IMR-90 (cell line): ENCODE measurements at regions not wholly inside any gene's neighbourhood (a gene's known extent, or its start where the extent isn't known, plus 50 kb on each side); places are given as distances from the start of the nearest gene placed in this dataset.

Source experiments
- ATAC-seq: fragments of 200-7000 bp; cut with Tn5 transposase; 2 replicates; pipeline ENCODE4 v1.9.1; 2020; ENCODE audit warnings: low read depth, mild to moderate bottlenecking, moderate library complexity
- BruUV-seq: library from RNA; stranded (reverse); fragments of 400-500 nt; replicated peaks from 2 replicates; lab custom pipeline; 2021; lab: Mats Ljungman, UMichigan
- CTCF ChIA-PET: fragments of 300-600 bp; formaldehyde crosslinking; extraction: SDS; loops from one replicate; lab custom pipeline; 2021; ENCODE audit warnings: antibody characterized with exemption; lab: Yijun Ruan, JAX
- POLR2A ChIA-PET: fragments of 300-600 bp; sonication (Branson Sonifier 250); formaldehyde crosslinking; loops from one replicate; lab custom pipeline; 2022; ENCODE audit warnings: antibody characterized with exemption; ENCODE audit not compliant: unreplicated experiment; lab: Charles Lee
- DNase-seq: peaks from one replicate; pipeline ENCODE4 v3.0.0; 2013
- H2AFZ ChIP-seq: replicated peaks from 2 replicates; pipeline ENCODE3; 2013; ENCODE audit warnings: low read length, mild to moderate bottlenecking; ENCODE audit not compliant: poor library complexity
- H2AK5ac ChIP-seq: 2 replicates; pipeline ENCODE4 v1.6.1; 2013; ENCODE audit warnings: low read depth, low read length, inconsistent platforms
- H2AK9ac ChIP-seq: replicated peaks from 2 replicates; pipeline ENCODE3; 2013; ENCODE audit warnings: mild to moderate bottlenecking, low read depth, low read length, moderate library complexity; ENCODE audit not compliant: poor library complexity
- H2BK120ac ChIP-seq: 2 replicates; pipeline ENCODE4 v1.6.1; 2013; ENCODE audit warnings: low read depth, low read length, inconsistent platforms
- H2BK15ac ChIP-seq: 3 replicates; pipeline ENCODE4 v1.6.1; 2013; ENCODE audit warnings: low read depth, low read length, inconsistent platforms
- H2BK20ac ChIP-seq: 2 replicates; pipeline ENCODE4 v1.6.1; 2013; ENCODE audit warnings: low read depth, mild to moderate bottlenecking, inconsistent platforms, low read length, moderate library complexity
- H2BK5ac ChIP-seq: 2 replicates; pipeline ENCODE4 v1.6.1; 2013; ENCODE audit warnings: mild to moderate bottlenecking, low read depth, low read length, inconsistent platforms; ENCODE audit not compliant: poor library complexity, severe bottlenecking
- H3K14ac ChIP-seq: replicated peaks from 2 replicates; pipeline ENCODE4 v1.6.1; 2013; ENCODE audit warnings: low read depth, low read length, inconsistent platforms
- H3K18ac ChIP-seq: 2 replicates; pipeline ENCODE4 v1.6.1; 2013; ENCODE audit warnings: low read depth, low read length, control low read depth
- H3K23ac ChIP-seq: 2 replicates; pipeline ENCODE4 v1.6.1; 2013; ENCODE audit warnings: low read depth, low read length, inconsistent platforms
- H3K27ac ChIP-seq: 2 replicates; pipeline ENCODE4 v1.5.1; 2013; ENCODE audit warnings: mild to moderate bottlenecking, control low read depth, low read length; ENCODE audit not compliant: insufficient read depth
- H3K27me3 ChIP-seq: 2 replicates; pipeline ENCODE4 v1.6.1; 2013; ENCODE audit warnings: low read length; ENCODE audit not compliant: control insufficient read depth, insufficient read depth
- H3K36me3 ChIP-seq: 2 replicates; pipeline ENCODE4 v1.6.1; 2013; ENCODE audit warnings: low read length, mixed read lengths; ENCODE audit not compliant: control insufficient read depth, insufficient read depth
- H3K4ac ChIP-seq: 2 replicates; pipeline ENCODE4 v1.6.1; 2013; ENCODE audit warnings: low read depth, low read length, inconsistent platforms
- H3K4me1 ChIP-seq: 2 replicates; pipeline ENCODE4 v1.6.1; 2013; ENCODE audit warnings: low read length, mixed read lengths; ENCODE audit not compliant: control insufficient read depth, insufficient read depth
- H3K4me2 ChIP-seq: 2 replicates; pipeline ENCODE4 v1.6.1; 2013; ENCODE audit warnings: low read depth, mild to moderate bottlenecking, control low read depth, low read length, moderate library complexity
- H3K4me3 ChIP-seq: 2 replicates; pipeline ENCODE4 v1.5.1; 2013; ENCODE audit warnings: low read depth, mild to moderate bottlenecking, control low read depth, low read length, moderate library complexity; ENCODE audit not compliant: insufficient read depth
- H3K56ac ChIP-seq: 2 replicates; pipeline ENCODE4 v1.6.1; 2013; ENCODE audit warnings: low read length, inconsistent platforms; ENCODE audit not compliant: insufficient read depth; ENCODE audit errors: extremely low read depth
- H3K79me1 ChIP-seq, 2 experiments: 2 replicates each; pipeline ENCODE4 v1.6.1; 2013; ENCODE audit warnings: low read length in 2 of 2, inconsistent platforms in 1 of 2, low read depth in 1 of 2
- H3K9ac ChIP-seq: 2 replicates; pipeline ENCODE4 v1.6.1; 2013; ENCODE audit warnings: low read depth, low read length, control low read depth
- H3K9me1 ChIP-seq: 2 replicates; pipeline ENCODE4 v1.6.1; 2013; ENCODE audit warnings: low read length, inconsistent platforms; ENCODE audit not compliant: insufficient read depth
- H3K9me3 ChIP-seq: 2 replicates; pipeline ENCODE4 v1.6.1; 2013; ENCODE audit warnings: low read length; ENCODE audit not compliant: control insufficient read depth, insufficient read depth
- H4K20me1 ChIP-seq: 2 replicates; pipeline ENCODE4 v1.6.1; 2013; ENCODE audit warnings: low read length, inconsistent platforms; ENCODE audit not compliant: insufficient read depth
- H4K5ac ChIP-seq: 2 replicates; pipeline ENCODE4 v1.6.1; 2013; ENCODE audit warnings: mild to moderate bottlenecking, low read depth, low read length, control low read depth
- H4K8ac ChIP-seq, 2 experiments: 2 replicates each; pipeline ENCODE4 v1.6.1; 2013; ENCODE audit warnings: low read depth in 2 of 2, low read length in 2 of 2, control low read depth in 1 of 2, inconsistent platforms in 1 of 2
- H4K91ac ChIP-seq: 2 replicates; pipeline ENCODE4 v1.6.1; 2013; ENCODE audit warnings: low read depth, low read length, inconsistent platforms; ENCODE audit not compliant: insufficient read depth
- BHLHE40 ChIP-seq: fragments of 150-350 bp; IDR thresholded peaks from 2 replicates; pipeline ENCODE4 v1.6.1; 2016; ENCODE audit warnings: mild to moderate bottlenecking, low read depth, low read length
- CEBPB ChIP-seq: IDR thresholded peaks from 2 replicates; pipeline ENCODE4 v1.6.1; 2012; ENCODE audit warnings: low read depth, low read length, improper control_type of control experiment
- CHD1 ChIP-seq: IDR thresholded peaks from 2 replicates; pipeline ENCODE4 v1.6.1; 2012; ENCODE audit warnings: low read depth, low read length, improper control_type of control experiment
- MAFK ChIP-seq: IDR thresholded peaks from 2 replicates; pipeline ENCODE4 v1.6.1; 2012; ENCODE audit warnings: low read depth, low read length, improper control_type of control experiment
- MAZ ChIP-seq: IDR thresholded peaks from 2 replicates; pipeline ENCODE4 v1.6.1; 2012; ENCODE audit warnings: low read depth, mild to moderate bottlenecking, low read length, improper control_type of control experiment, moderate library complexity, borderline replicate concordance
- MXI1 ChIP-seq: IDR thresholded peaks from 2 replicates; pipeline ENCODE4 v1.6.1; 2012; ENCODE audit warnings: low read depth, mild to moderate bottlenecking, low read length, moderate library complexity, borderline replicate concordance
- NFE2L2 ChIP-seq: fragments of 150-350 bp; IDR thresholded peaks from 2 replicates; pipeline ENCODE4 v1.6.1; 2016; ENCODE audit warnings: low read depth, mild to moderate bottlenecking, low read length
- RCOR1 ChIP-seq: IDR thresholded peaks from 2 replicates; pipeline ENCODE4 v1.6.1; 2012; ENCODE audit warnings: mild to moderate bottlenecking, low read length, improper control_type of control experiment; ENCODE audit not compliant: insufficient replicate concordance
- RFX5 ChIP-seq: IDR thresholded peaks from 2 replicates; pipeline ENCODE4 v1.8.0; 2012; ENCODE audit warnings: low read depth, mild to moderate bottlenecking, low read length, moderate library complexity
- SMC3 ChIP-seq: fragments of 150-350 bp; IDR thresholded peaks from 2 replicates; pipeline ENCODE4 v1.6.1; 2016; ENCODE audit warnings: low read depth, mild to moderate bottlenecking, antibody characterized with exemption, low read length, moderate library complexity
- USF2 ChIP-seq: fragments of 150-350 bp; IDR thresholded peaks from 2 replicates; pipeline ENCODE4 v1.6.1; 2017; ENCODE audit warnings: mild to moderate bottlenecking, antibody characterized with exemption, low read length, low read depth
- WGBS, 2 experiments: methylation state at CpG; one replicate each; pipeline versions ENCODE4 v1.1.5 to v1.1.7; 2013; ENCODE audit warnings: missing lambda C conversion rate in 2 of 2; ENCODE audit not compliant: insufficient read length in 1 of 2; ENCODE audit errors: extremely low coverage in 2 of 2; 5-methylcytosine and 5-hydroxymethylcytosine counted together
- dilution Hi-C: fragments of 300-500 bp; cut with HindIII; formaldehyde crosslinking; loops from one replicate; pipeline ENCODE4 v1.14.3; 2018; ENCODE audit warnings: low sequenced_read_pairs; ENCODE audit not compliant: unreplicated experiment
- in situ Hi-C: fragments of 300-500 bp; cut with MboI; formaldehyde crosslinking; loops from 3 replicates; pipeline ENCODE4 v1.14.3; 2019; ENCODE audit warnings: low sequenced_read_pairs, inconsistent platforms, mixed read lengths
- intact Hi-C: fragments of 100-400 bp; cut with micrococcal nuclease; formaldehyde crosslinking; loops from 2 replicates; pipeline ENCODE4 v1.10.0; 2022
- TF ChIP-seq, protein P1 (sequence below): fragments of 150-350 bp; IDR thresholded peaks from 2 replicates; pipeline ENCODE4 v1.6.1; 2016; ENCODE audit warnings: low read depth, mild to moderate bottlenecking, low read length, moderate library complexity, borderline replicate concordance

DNA sequence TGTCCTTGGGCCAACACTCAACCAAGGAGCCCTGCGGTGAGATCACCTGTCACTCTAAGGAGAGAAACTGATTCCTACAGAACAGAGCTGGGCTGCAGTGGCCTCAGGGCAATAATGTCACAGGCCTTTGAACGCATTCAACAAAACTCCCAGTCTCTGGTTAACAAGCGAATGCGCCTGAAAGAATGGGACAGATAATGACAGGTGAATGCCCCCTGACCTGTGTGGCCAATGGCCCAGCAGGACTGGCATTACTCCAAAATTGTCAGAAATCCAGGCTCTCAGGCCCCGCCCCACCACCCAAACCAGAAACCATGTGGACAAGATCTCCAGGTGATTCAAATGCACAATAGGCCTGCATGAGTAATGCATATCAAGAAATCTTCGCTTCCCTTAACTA, 277.7 kb upstream of the KLF6 start:
- BruUV-seq: no TSS peak
- WGBS, 2 experiments: no CpG with 5 or more reads among the region's 6 CpGs
- Histone ChIP-seq H3K9me3 (no peaks in the 10 kb centered on the region), H3K27ac (no peak overlapping the region), H2AK5ac (no peak overlapping the region), H3K36me3 (no peaks in the 10 kb centered on the region), H2BK15ac (no peak overlapping the region), H2BK20ac (no peak overlapping the region), H3K9me1 (peaks cover 5% of the 10 kb centered on the region; the same call in 1 of the 2 replicates), H3K9ac (no peak overlapping the region), H3K27me3 (no peaks in the 10 kb centered on the region), H3K4me3 (no peak overlapping the region), H4K8ac (no peak overlapping the region), H3K18ac (no peak overlapping the region), H4K5ac (no peak overlapping the region), H2AFZ (no peak overlapping the region), H4K20me1 (no peaks in the 10 kb centered on the region), H3K79me1 (no peaks in the 10 kb centered on the region), H4K91ac (no peak overlapping the region), H3K23ac (no peak overlapping the region), H3K4me2 (no peak overlapping the region), H3K4me1 (peaks cover 4% of the 10 kb centered on the region), H2BK5ac (no peak overlapping the region), H2BK120ac (no peak overlapping the region), H3K4ac (no peak overlapping the region), H2AK9ac (no peak overlapping the region), H3K14ac (no peak overlapping the region), H3K56ac (no peak overlapping the region)
- ChIA-PET CTCF (no interaction called here), POLR2A (no interaction called here)
- in situ Hi-C loops: no loop called here
- no peak for DNase-seq
- dilution Hi-C loops: no loop called here
- intact Hi-C loops: no loop called here
- no peak for TF ChIP-seq MAZ
- TF ChIP-seq MXI1: no peak
- TF ChIP-seq RFX5: no peak
- no peak for TF ChIP-seq BHLHE40
- TF ChIP-seq RCOR1: no peak
- TF ChIP-seq CHD1: no peak
- TF ChIP-seq CEBPB: no peak
- TF ChIP-seq MAFK: no peak
- TF ChIP-seq, protein P1, sequence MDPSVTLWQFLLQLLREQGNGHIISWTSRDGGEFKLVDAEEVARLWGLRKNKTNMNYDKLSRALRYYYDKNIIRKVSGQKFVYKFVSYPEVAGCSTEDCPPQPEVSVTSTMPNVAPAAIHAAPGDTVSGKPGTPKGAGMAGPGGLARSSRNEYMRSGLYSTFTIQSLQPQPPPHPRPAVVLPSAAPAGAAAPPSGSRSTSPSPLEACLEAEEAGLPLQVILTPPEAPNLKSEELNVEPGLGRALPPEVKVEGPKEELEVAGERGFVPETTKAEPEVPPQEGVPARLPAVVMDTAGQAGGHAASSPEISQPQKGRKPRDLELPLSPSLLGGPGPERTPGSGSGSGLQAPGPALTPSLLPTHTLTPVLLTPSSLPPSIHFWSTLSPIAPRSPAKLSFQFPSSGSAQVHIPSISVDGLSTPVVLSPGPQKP: no peak
- no peak for TF ChIP-seq SMC3
- no peak for TF ChIP-seq USF2
- no peak for TF ChIP-seq NFE2L2
- no peak for ATAC-seq
